ENCODE measurements at regions not wholly inside any gene's neighbourhood (a gene's known extent, or its start where the extent isn't known, plus 50 kb on each side); places are given as distances from the start of the nearest gene placed in this dataset.

GRCh38 chr14:27409944-27410343 is 812.1 kb upstream of the NOVA1 start:
- TF ChIP-seq, protein P1, sequence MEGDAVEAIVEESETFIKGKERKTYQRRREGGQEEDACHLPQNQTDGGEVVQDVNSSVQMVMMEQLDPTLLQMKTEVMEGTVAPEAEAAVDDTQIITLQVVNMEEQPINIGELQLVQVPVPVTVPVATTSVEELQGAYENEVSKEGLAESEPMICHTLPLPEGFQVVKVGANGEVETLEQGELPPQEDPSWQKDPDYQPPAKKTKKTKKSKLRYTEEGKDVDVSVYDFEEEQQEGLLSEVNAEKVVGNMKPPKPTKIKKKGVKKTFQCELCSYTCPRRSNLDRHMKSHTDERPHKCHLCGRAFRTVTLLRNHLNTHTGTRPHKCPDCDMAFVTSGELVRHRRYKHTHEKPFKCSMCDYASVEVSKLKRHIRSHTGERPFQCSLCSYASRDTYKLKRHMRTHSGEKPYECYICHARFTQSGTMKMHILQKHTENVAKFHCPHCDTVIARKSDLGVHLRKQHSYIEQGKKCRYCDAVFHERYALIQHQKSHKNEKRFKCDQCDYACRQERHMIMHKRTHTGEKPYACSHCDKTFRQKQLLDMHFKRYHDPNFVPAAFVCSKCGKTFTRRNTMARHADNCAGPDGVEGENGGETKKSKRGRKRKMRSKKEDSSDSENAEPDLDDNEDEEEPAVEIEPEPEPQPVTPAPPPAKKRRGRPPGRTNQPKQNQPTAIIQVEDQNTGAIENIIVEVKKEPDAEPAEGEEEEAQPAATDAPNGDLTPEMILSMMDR (IDR thresholded peaks at IDR 0.05; ENCODE audit: insufficient read depth, low read length, poor library complexity, severe bottlenecking): no peak
- TF ChIP-seq EZH2phosphoT487 (conservative IDR thresholded peaks at IDR 0.05; ENCODE audit: low read length): no peak

All from SU-DHL-6 (cell line).